WTC11 (cell line): ENCODE measurements at regions not wholly inside any gene's neighbourhood (a gene's known extent, or its start where the extent isn't known, plus 50 kb on each side); places are given as distances from the start of the nearest gene placed in this dataset.

Source experiments
- ATAC-seq: fragments of 200-7000 bp; cut with Tn5 transposase; 2 replicates; pipeline ENCODE4 v1.10.0; 2021; ENCODE audit warnings: mild to moderate bottlenecking, moderate library complexity
- CTCF ChIA-PET: fragments of 300-600 bp; sonication (Branson Sonifier 250); formaldehyde crosslinking; loops from one replicate; lab custom pipeline; 2021; ENCODE audit warnings: antibody characterized with exemption; lab: Charles Lee
- POLR2A ChIA-PET: fragments of 350-600 bp; sonication (Branson Sonifier 250); formaldehyde crosslinking; loops from one replicate; lab custom pipeline; 2021; ENCODE audit warnings: antibody characterized with exemption; lab: Charles Lee
- DNase-seq: peaks from one replicate; pipeline ENCODE4 v3.0.0; 2021; ENCODE audit warnings: low spot score
- H3K27ac Mint-ChIP-seq: 2 replicates; pipeline ENCODE4 v1.8.0; 2021; ENCODE audit warnings: mixed read lengths
- H3K27me3 Mint-ChIP-seq: 2 replicates; pipeline ENCODE4 v1.8.0; 2021; ENCODE audit warnings: low read depth, mild to moderate bottlenecking, moderate library complexity, mixed read lengths
- H3K36me3 Mint-ChIP-seq: 2 replicates; pipeline ENCODE4 v1.8.0; 2021; ENCODE audit warnings: mixed read lengths
- H3K4me1 Mint-ChIP-seq: 2 replicates; pipeline ENCODE4 v1.8.0; 2022; ENCODE audit warnings: mixed read lengths
- H3K4me3 Mint-ChIP-seq: 2 replicates; pipeline ENCODE4 v1.8.0; 2021; ENCODE audit warnings: mild to moderate bottlenecking, moderate library complexity, mixed read lengths
- H3K9me3 Mint-ChIP-seq: 2 replicates; pipeline ENCODE4 v1.8.0; 2021; ENCODE audit warnings: mixed read lengths
- AFF4 ChIP-seq: sonication (generic); formaldehyde crosslinking; IDR thresholded peaks from 2 replicates; pipeline ENCODE4 v1.8.1; 2023; ENCODE audit warnings: mild to moderate bottlenecking, missing genetic modification reagents, borderline replicate concordance
- ATF2 ChIP-seq: sonication (generic); formaldehyde crosslinking; IDR thresholded peaks from 2 replicates; pipeline ENCODE4 v1.8.1; 2022; ENCODE audit warnings: low read depth, missing genetic modification reagents, borderline replicate concordance
- CBFB ChIP-seq: sonication (generic); formaldehyde crosslinking; IDR thresholded peaks from 2 replicates; pipeline ENCODE4 v1.8.1; 2022; ENCODE audit warnings: mild to moderate bottlenecking, low read depth, missing genetic modification reagents
- EMX1 ChIP-seq: fragments of 250-450 bp; sonication (Bioruptor Pico); IDR thresholded peaks from 2 replicates; pipeline ENCODE4 v1.8.0; 2021; ENCODE audit warnings: mild to moderate bottlenecking
- ESRRA ChIP-seq: sonication (generic); formaldehyde crosslinking; IDR thresholded peaks from 2 replicates; pipeline ENCODE4 v1.8.1; 2022; ENCODE audit warnings: mild to moderate bottlenecking, missing genetic modification reagents, borderline replicate concordance
- ETV6 ChIP-seq: sonication (generic); formaldehyde crosslinking; IDR thresholded peaks from 2 replicates; pipeline ENCODE4 v1.8.1; 2022; ENCODE audit warnings: mild to moderate bottlenecking, missing genetic modification reagents
- FOXK1 ChIP-seq: sonication (generic); formaldehyde crosslinking; IDR thresholded peaks from 2 replicates; pipeline ENCODE4 v1.8.0; 2022; ENCODE audit warnings: mild to moderate bottlenecking, moderate library complexity, missing genetic modification reagents
- GRHL2 ChIP-seq: fragments of 250-450 bp; sonication (Bioruptor Pico); IDR thresholded peaks from 2 replicates; pipeline ENCODE4 v1.8.0; 2022; ENCODE audit warnings: mild to moderate bottlenecking, moderate library complexity; ENCODE audit not compliant: insufficient replicate concordance, severe bottlenecking
- IRF2 ChIP-seq: sonication (generic); formaldehyde crosslinking; IDR thresholded peaks from 2 replicates; pipeline ENCODE4 v1.8.0; 2022; ENCODE audit warnings: low read depth, missing genetic modification reagents, borderline replicate concordance
- JAZF1 ChIP-seq: fragments of 250-450 bp; sonication (Bioruptor Pico); IDR thresholded peaks from 2 replicates; pipeline ENCODE4 v1.9.0; 2021; ENCODE audit warnings: moderate library complexity, mild to moderate bottlenecking, inconsistent platforms
- JUN ChIP-seq: sonication (generic); formaldehyde crosslinking; IDR thresholded peaks from 2 replicates; pipeline ENCODE4 v1.8.0; 2023; ENCODE audit warnings: mild to moderate bottlenecking, missing genetic modification reagents
- MYBL2 ChIP-seq: sonication (generic); formaldehyde crosslinking; IDR thresholded peaks from 2 replicates; pipeline ENCODE4 v1.8.1; 2023; ENCODE audit warnings: mild to moderate bottlenecking, moderate library complexity, missing genetic modification reagents
- NFATC4 ChIP-seq: fragments of 250-450 bp; sonication (Bioruptor Pico); IDR thresholded peaks from 2 replicates; pipeline ENCODE4 v1.9.0; 2021; ENCODE audit warnings: mild to moderate bottlenecking
- NR1H2 ChIP-seq: sonication (generic); formaldehyde crosslinking; IDR thresholded peaks from 2 replicates; pipeline ENCODE4 v1.9.0; 2021; ENCODE audit warnings: mild to moderate bottlenecking, moderate library complexity, missing genetic modification reagents
- RELA ChIP-seq: sonication (generic); formaldehyde crosslinking; IDR thresholded peaks from 2 replicates; pipeline ENCODE4 v1.8.1; 2022; ENCODE audit warnings: missing genetic modification reagents, mild to moderate bottlenecking, borderline replicate concordance
- ZNF396 ChIP-seq: fragments of 250-450 bp; sonication (Bioruptor Pico); IDR thresholded peaks from 2 replicates; pipeline ENCODE4 v1.8.0; 2021; ENCODE audit warnings: mild to moderate bottlenecking, moderate library complexity, borderline replicate concordance
- TF ChIP-seq, protein P1 (sequence below): sonication (generic); formaldehyde crosslinking; IDR thresholded peaks from 2 replicates; pipeline ENCODE4 v1.8.1; 2022; ENCODE audit warnings: missing genetic modification reagents, borderline replicate concordance
- TF ChIP-seq, protein P2 (sequence below): sonication (generic); formaldehyde crosslinking; IDR thresholded peaks from 2 replicates; pipeline ENCODE4 v1.8.0; 2022; ENCODE audit warnings: mild to moderate bottlenecking, missing genetic modification reagents
- TF ChIP-seq, protein P3 (sequence below): sonication (generic); formaldehyde crosslinking; IDR thresholded peaks from 2 replicates; pipeline ENCODE4 v1.8.1; 2023; ENCODE audit warnings: mild to moderate bottlenecking, moderate library complexity, missing genetic modification reagents
- TF ChIP-seq, protein P4 (sequence below): fragments of 250-450 bp; sonication (Bioruptor Pico); IDR thresholded peaks from 2 replicates; pipeline ENCODE4 v2.1.2; 2022; ENCODE audit warnings: mild to moderate bottlenecking, moderate library complexity
- TF ChIP-seq, protein P5 (sequence below): sonication (generic); formaldehyde crosslinking; IDR thresholded peaks from 2 replicates; pipeline ENCODE4 v1.8.0; 2022; ENCODE audit warnings: mild to moderate bottlenecking, missing genetic modification reagents

GRCh38 chr13:26961890-26962615 lies 201.5 kb upstream of the GPR12 start (continued):
- TF ChIP-seq AFF4 (CRISPR knock-in tag) (no peak), CBFB (CRISPR knock-in tag) (no peak)
- TF ChIP-seq, all 79 proteins: peak for 0

DNA sequence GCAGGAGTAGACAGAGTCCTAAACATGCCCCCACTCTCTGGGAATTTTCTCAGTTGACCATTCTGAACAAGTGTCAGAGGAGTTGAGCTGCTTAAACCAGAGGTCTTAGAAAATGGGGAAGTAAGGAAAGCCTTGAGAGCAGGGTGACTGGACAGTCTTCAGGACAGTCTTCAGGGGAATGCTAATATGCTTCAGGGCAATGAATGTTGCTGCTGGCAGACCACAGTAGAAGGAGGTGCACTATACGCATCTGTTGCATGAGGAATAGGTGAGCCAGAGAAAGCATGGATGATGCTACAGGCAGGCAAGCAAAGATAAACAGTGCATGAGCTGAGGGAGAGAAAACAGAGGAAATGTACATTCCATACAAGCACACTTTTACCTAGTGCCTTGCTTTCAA lies 196.6 kb upstream of the GPR12 start:
- no peak overlapping the region for H3K27ac Mint-ChIP-seq
- ATAC-seq = no peak

More for the DNA sequence above, 196.6 kb upstream of the GPR12 start:
- no peak for DNase-seq
- H3K4me3 Mint-ChIP-seq = no peak overlapping the region
- H3K4me1 Mint-ChIP-seq = no peaks in the 10 kb centered on the region
- CTCF ChIA-PET = interaction anchor here (0.9 to 2.6 kb wide), 8 partner anchors 10 to 869 kb away, joined by 3 to 17 read pairs (median 4); no protein-coding TSS in a partner anchor
- no peaks in the 10 kb centered on the region for H3K36me3 Mint-ChIP-seq
- TF ChIP-seq, protein P1, sequence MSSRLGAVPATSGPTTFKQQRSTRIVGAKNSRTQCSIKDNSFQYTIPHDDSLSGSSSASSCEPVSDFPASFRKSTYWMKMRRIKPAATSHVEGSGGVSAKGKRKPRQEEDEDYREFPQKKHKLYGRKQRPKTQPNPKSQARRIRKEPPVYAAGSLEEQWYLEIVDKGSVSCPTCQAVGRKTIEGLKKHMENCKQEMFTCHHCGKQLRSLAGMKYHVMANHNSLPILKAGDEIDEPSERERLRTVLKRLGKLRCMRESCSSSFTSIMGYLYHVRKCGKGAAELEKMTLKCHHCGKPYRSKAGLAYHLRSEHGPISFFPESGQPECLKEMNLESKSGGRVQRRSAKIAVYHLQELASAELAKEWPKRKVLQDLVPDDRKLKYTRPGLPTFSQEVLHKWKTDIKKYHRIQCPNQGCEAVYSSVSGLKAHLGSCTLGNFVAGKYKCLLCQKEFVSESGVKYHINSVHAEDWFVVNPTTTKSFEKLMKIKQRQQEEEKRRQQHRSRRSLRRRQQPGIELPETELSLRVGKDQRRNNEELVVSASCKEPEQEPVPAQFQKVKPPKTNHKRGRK = no peak
- TF ChIP-seq IRF2 (CRISPR knock-in tag) = no peak
- TF ChIP-seq, protein P2, sequence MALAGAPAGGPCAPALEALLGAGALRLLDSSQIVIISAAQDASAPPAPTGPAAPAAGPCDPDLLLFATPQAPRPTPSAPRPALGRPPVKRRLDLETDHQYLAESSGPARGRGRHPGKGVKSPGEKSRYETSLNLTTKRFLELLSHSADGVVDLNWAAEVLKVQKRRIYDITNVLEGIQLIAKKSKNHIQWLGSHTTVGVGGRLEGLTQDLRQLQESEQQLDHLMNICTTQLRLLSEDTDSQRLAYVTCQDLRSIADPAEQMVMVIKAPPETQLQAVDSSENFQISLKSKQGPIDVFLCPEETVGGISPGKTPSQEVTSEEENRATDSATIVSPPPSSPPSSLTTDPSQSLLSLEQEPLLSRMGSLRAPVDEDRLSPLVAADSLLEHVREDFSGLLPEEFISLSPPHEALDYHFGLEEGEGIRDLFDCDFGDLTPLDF (CRISPR knock-in tag) = no peak
- TF ChIP-seq, protein P3, sequence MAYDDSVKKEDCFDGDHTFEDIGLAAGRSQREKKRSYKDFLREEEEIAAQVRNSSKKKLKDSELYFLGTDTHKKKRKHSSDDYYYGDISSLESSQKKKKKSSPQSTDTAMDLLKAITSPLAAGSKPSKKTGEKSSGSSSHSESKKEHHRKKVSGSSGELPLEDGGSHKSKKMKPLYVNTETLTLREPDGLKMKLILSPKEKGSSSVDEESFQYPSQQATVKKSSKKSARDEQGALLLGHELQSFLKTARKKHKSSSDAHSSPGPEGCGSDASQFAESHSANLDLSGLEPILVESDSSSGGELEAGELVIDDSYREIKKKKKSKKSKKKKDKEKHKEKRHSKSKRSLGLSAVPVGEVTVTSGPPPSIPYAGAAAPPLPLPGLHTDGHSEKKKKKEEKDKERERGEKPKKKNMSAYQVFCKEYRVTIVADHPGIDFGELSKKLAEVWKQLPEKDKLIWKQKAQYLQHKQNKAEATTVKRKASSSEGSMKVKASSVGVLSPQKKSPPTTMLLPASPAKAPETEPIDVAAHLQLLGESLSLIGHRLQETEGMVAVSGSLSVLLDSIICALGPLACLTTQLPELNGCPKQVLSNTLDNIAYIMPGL = no peak
- no peak for TF ChIP-seq ATF2 (CRISPR knock-in tag)
- no peak for TF ChIP-seq ESRRA
- no peak for TF ChIP-seq MYBL2
- TF ChIP-seq, protein P4, sequence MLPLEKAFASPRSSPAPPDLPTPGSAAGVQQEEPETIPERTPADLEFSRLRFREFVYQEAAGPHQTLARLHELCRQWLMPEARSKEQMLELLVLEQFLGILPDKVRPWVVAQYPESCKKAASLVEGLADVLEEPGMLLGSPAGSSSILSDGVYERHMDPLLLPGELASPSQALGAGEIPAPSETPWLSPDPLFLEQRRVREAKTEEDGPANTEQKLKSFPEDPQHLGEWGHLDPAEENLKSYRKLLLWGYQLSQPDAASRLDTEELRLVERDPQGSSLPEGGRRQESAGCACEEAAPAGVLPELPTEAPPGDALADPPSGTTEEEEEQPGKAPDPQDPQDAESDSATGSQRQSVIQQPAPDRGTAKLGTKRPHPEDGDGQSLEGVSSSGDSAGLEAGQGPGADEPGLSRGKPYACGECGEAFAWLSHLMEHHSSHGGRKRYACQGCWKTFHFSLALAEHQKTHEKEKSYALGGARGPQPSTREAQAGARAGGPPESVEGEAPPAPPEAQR = no peak
- no peak for TF ChIP-seq FOXK1
- TF ChIP-seq, protein P5, sequence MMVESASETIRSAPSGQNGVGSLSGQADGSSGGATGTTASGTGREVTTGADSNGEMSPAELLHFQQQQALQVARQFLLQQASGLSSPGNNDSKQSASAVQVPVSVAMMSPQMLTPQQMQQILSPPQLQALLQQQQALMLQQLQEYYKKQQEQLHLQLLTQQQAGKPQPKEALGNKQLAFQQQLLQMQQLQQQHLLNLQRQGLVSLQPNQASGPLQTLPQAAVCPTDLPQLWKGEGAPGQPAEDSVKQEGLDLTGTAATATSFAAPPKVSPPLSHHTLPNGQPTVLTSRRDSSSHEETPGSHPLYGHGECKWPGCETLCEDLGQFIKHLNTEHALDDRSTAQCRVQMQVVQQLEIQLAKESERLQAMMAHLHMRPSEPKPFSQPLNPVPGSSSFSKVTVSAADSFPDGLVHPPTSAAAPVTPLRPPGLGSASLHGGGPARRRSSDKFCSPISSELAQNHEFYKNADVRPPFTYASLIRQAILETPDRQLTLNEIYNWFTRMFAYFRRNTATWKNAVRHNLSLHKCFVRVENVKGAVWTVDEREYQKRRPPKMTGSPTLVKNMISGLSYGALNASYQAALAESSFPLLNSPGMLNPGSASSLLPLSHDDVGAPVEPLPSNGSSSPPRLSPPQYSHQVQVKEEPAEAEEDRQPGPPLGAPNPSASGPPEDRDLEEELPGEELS (CRISPR knock-in tag) = no peak
- TF ChIP-seq ZNF396 (CRISPR knock-in tag) = no peak
- TF ChIP-seq EMX1 = no peak
- no peak for TF ChIP-seq JAZF1 (CRISPR knock-in tag)
- no peak for TF ChIP-seq JUN (CRISPR knock-in tag)
- no peak for TF ChIP-seq RELA
- no peak for TF ChIP-seq NFATC4
- TF ChIP-seq GRHL2 (CRISPR knock-in tag) = no peak
- TF ChIP-seq NR1H2 (CRISPR knock-in tag) = no peak
- TF ChIP-seq ETV6 (CRISPR knock-in tag) = no peak
- no peaks in the 10 kb centered on the region for H3K9me3 Mint-ChIP-seq
- POLR2A ChIA-PET = no interaction called here
- no peaks in the 10 kb centered on the region for H3K27me3 Mint-ChIP-seq
